ENCODE measurements at regions not wholly inside any gene's neighbourhood (a gene's known extent, or its start where the extent isn't known, plus 50 kb on each side); places are given as distances from the start of the nearest gene placed in this dataset.

DNA sequence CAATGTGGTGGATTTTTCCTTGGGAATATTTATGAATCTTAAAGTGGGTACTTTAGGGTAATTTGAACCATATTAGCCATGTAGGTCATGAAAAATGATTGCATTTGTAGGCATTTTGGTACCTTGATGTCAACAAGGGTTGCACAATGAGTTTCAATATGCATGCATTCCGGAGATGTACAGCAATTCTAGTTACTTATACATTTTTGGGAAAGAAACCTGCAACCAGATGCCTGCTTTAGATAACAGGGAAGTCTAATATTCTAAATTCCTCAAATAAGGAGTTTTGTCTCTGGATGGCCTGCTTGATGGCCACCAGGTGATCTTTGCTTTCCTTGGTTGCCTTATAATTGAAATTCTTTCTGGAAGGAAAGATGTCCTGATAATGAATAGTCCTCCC lies 240.5 kb upstream of the SETMAR start:
- Histone ChIP-seq H3K4me1 (ENCODE audit: control insufficient read depth, insufficient read depth, low read length) (no peaks in the 10 kb centered on the region), H4K91ac (ENCODE audit: insufficient read depth, low read depth, low read length) (no peak overlapping the region), H3K14ac (replicated peaks; ENCODE audit: low read depth, low read length) (no peak overlapping the region), H2AK9ac (replicated peaks; ENCODE audit: low read depth, low read length, poor library complexity) (no peak overlapping the region), H3K18ac (ENCODE audit: low read depth, low read length) (no peak overlapping the region), H2AFZ (replicated peaks; ENCODE audit: low read length, poor library complexity) (no peak overlapping the region), H3K4me3 (ENCODE audit: insufficient read depth, low read depth, low read length) (no peak overlapping the region), H3K9me1 (ENCODE audit: insufficient read depth, low read length) (no peaks in the 10 kb centered on the region), H4K20me1 (ENCODE audit: insufficient read depth, low read length) (no peaks in the 10 kb centered on the region), H2AK5ac (ENCODE audit: low read depth, low read length) (no peak overlapping the region), H2BK15ac (ENCODE audit: low read depth, low read length) (no peak overlapping the region), H3K36me3 (ENCODE audit: control insufficient read depth, insufficient read depth, low read length) (no peaks in the 10 kb centered on the region), H2BK5ac (ENCODE audit: low read depth, low read length, poor library complexity, severe bottlenecking) (no peak overlapping the region), H3K4me2 (ENCODE audit: low read depth, low read length) (no peak overlapping the region), H3K79me1 (ENCODE audit: low read depth in 1 of 2, low read length in 2 of 2) (no peaks in the 10 kb centered on the region), H3K23ac (ENCODE audit: low read depth, low read length) (no peak overlapping the region), H3K56ac (ENCODE audit: extremely low read depth, insufficient read depth, low read length) (no peak overlapping the region), H3K27me3 (ENCODE audit: control insufficient read depth, insufficient read depth, low read length) (no peaks in the 10 kb centered on the region), H3K4ac (ENCODE audit: low read depth, low read length) (no peak overlapping the region), H2BK120ac (ENCODE audit: low read depth, low read length) (no peak overlapping the region), H4K8ac (ENCODE audit: low read depth in 2 of 2, low read length in 2 of 2) (no peak overlapping the region), H3K9ac (ENCODE audit: low read depth, low read length) (no peak overlapping the region), H2BK20ac (ENCODE audit: low read depth, low read length) (no peak overlapping the region), H4K5ac (ENCODE audit: low read depth, low read length) (no peak overlapping the region), H3K27ac (ENCODE audit: insufficient read depth, low read length) (no peak overlapping the region), H3K9me3 (ENCODE audit: control insufficient read depth, insufficient read depth, low read length) (peaks cover 18% of the 10 kb centered on the region)
- no TSS peak for BruUV-seq (replicated peaks)
- TF ChIP-seq CHD1 (IDR thresholded peaks at IDR 0.05; ENCODE audit: low read depth, low read length), result no peak
- no peak for TF ChIP-seq MAFK (IDR thresholded peaks at IDR 0.05; ENCODE audit: low read depth, low read length)
- TF ChIP-seq SMC3 (IDR thresholded peaks at IDR 0.05; ENCODE audit: low read depth, low read length), result no peak
- no peak for TF ChIP-seq CEBPB (IDR thresholded peaks at IDR 0.05; ENCODE audit: low read depth, low read length)
- TF ChIP-seq POLR2A (IDR thresholded peaks at IDR 0.05; ENCODE audit: low read depth, low read length), result no peak
- TF ChIP-seq MXI1 (IDR thresholded peaks at IDR 0.05; ENCODE audit: borderline replicate concordance, low read depth, low read length), result no peak
- TF ChIP-seq, protein P1, sequence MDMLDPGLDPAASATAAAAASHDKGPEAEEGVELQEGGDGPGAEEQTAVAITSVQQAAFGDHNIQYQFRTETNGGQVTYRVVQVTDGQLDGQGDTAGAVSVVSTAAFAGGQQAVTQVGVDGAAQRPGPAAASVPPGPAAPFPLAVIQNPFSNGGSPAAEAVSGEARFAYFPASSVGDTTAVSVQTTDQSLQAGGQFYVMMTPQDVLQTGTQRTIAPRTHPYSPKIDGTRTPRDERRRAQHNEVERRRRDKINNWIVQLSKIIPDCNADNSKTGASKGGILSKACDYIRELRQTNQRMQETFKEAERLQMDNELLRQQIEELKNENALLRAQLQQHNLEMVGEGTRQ (IDR thresholded peaks at IDR 0.05; ENCODE audit: low read depth, low read length), result no peak
- no peak for TF ChIP-seq BHLHE40 (IDR thresholded peaks at IDR 0.05; ENCODE audit: low read depth, low read length)
- no peak for TF ChIP-seq RAD21 (IDR thresholded peaks at IDR 0.05; ENCODE audit: low read length)
- no peak for TF ChIP-seq NFE2L2 (IDR thresholded peaks at IDR 0.05; ENCODE audit: low read depth, low read length)
- TF ChIP-seq, protein P2, sequence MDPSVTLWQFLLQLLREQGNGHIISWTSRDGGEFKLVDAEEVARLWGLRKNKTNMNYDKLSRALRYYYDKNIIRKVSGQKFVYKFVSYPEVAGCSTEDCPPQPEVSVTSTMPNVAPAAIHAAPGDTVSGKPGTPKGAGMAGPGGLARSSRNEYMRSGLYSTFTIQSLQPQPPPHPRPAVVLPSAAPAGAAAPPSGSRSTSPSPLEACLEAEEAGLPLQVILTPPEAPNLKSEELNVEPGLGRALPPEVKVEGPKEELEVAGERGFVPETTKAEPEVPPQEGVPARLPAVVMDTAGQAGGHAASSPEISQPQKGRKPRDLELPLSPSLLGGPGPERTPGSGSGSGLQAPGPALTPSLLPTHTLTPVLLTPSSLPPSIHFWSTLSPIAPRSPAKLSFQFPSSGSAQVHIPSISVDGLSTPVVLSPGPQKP (IDR thresholded peaks at IDR 0.05; ENCODE audit: borderline replicate concordance, low read depth, low read length), result no peak
- TF ChIP-seq, protein P3, sequence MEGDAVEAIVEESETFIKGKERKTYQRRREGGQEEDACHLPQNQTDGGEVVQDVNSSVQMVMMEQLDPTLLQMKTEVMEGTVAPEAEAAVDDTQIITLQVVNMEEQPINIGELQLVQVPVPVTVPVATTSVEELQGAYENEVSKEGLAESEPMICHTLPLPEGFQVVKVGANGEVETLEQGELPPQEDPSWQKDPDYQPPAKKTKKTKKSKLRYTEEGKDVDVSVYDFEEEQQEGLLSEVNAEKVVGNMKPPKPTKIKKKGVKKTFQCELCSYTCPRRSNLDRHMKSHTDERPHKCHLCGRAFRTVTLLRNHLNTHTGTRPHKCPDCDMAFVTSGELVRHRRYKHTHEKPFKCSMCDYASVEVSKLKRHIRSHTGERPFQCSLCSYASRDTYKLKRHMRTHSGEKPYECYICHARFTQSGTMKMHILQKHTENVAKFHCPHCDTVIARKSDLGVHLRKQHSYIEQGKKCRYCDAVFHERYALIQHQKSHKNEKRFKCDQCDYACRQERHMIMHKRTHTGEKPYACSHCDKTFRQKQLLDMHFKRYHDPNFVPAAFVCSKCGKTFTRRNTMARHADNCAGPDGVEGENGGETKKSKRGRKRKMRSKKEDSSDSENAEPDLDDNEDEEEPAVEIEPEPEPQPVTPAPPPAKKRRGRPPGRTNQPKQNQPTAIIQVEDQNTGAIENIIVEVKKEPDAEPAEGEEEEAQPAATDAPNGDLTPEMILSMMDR (conservative IDR thresholded peaks at IDR 0.05; ENCODE audit: low read depth, low read length), result no peak
- POLR2A ChIA-PET (ENCODE audit: unreplicated experiment), result no interaction called here
- no CpG with 5 or more reads among the region's 1 CpG for WGBS, 2 experiments (ENCODE audit: extremely low coverage in 2 of 2, insufficient read length in 1 of 2)
- intact Hi-C loops (cut with micrococcal nuclease), result no loop called here
- CTCF ChIA-PET, result no interaction called here
- dilution Hi-C loops (cut with HindIII; ENCODE audit: low sequenced_read_pairs, unreplicated experiment), result no loop called here
- ATAC-seq (ENCODE audit: low read depth), result no peak
- no peak for DNase-seq
- in situ Hi-C loops (cut with MboI; ENCODE audit: low sequenced_read_pairs), result no loop called here

Data from IMR-90 (cell line).